HPDE6-E6E7 (cell line): ENCODE measurements at regions not wholly inside any gene's neighbourhood (a gene's known extent, or its start where the extent isn't known, plus 50 kb on each side); places are given as distances from the start of the nearest gene placed in this dataset.

ENCODE experiments used
- DNase-seq: peaks from one replicate; pipeline ENCODE4 v3.0.0; 2011; ENCODE audit warnings: missing footprints; ENCODE audit errors: extremely low spot score

GRCh38 chr13:32910530-32910929 lies 105.7 kb upstream of the KL start:
- DNase-seq = no peak

DNA sequence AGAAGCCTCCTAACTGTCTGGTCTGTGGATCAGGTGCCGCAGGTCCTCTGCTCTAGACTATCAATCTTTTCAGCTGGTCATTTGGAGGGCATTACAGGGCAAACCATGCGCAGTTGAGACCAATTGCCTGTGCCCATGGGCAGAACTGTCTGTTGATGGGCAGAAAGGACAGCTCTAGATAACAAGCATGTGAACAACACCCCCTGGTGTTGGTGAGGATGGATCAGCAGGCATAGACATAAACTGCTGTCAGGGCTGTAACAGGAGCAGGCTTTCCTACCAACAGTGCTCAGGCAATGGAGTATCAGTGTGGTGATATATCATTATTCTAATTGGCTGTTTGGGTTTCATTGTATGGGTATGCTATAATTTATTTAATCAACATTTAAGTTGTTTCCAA lies 104.7 kb upstream of the KL start:
- DNase-seq = peak; percentile 46

DNA sequence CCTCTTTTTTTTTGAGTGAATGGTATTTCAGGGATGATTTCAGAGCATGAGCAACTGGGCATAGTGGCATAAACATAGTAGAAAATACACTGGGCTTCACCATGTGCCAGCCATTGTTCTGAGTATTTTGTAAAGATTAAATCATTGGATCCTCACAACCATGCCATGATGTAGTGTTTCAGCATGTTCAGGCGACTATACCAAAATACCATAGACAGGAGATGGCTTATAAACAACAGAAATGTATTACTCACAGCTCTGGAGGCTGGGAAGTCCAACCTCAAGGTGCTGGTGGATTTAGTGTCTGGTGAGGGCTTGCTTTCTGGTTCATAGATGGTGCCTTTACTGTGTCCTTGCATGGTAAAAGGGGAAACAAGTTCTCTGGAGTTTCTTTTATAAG lies 101.5 kb upstream of the KL start:
- DNase-seq = no peak

DNA sequence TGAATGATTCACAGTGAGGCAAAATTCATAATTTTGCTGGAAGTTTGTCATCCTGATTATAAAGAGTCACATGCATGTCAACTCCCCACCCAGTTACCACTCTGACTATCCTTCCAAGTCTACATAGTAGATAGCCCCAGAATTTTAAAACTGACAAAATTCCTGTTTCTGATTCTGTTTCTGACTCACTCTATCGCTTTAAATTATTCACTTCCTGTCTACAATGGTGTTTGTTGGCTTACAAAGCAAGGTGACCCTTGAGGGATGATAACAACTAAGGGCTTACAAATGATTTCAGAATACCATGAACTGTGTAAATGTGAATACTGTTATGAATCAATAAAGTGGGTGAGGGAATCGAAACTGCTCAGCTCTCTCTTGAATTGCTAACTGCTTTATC lies 98.7 kb upstream of the KL start:
- no peak for DNase-seq

DNA sequence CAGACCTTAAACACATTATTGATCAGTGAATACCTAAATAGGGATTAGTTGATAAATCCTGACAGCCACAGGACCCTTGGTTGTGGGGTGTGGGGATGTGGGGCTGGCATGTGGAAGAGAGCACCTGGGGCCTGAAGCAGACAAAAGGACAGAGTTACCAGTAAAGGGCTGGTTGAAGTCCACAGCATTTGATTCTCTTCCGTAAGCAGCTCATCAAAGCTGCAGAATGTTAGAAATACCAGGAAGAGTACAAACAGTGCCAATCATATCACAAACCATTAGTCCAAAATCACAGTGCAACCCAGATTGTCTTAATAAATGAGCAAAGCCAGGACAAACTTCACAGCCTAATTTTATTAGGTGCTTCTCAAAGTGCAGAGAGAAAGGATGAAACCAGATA lies 92.5 kb upstream of the KL start:
- DNase-seq = no peak

GRCh38 chr13:32924886-32925285 lies 91.3 kb upstream of the KL start:
- DNase-seq = no peak

- no peak for DNase-seq
Observed at GRCh38 chr13:32925506-32925905, 90.7 kb upstream of the KL start.

GRCh38 chr13:32932376-32932775 lies 83.8 kb upstream of the KL start:
- no peak for DNase-seq

- DNase-seq = no peak
Observed at GRCh38 chr13:32936716-32937115, 79.5 kb upstream of the KL start.

DNA sequence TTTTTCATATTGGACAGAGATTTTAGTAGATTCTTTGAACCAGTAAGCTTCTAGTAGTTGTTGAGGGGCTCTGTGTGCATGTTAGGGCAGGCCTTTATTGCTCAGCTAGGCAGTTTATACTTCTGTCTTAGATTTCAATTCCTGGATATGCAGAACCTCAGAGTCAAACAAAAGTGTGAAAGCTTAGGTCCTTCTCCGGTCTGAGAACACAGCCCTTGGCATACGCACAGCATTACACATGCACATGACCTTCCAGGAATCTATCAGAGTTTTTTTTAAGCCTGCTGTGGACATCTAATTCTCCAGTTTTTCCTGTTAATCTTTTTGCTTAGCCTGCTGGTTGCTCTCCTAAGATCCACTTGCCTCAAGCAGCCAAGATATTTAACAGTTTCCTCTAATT lies 77.9 kb upstream of the KL start:
- DNase-seq = no peak

- no peak for DNase-seq
Observed at GRCh38 chr13:32938907-32939306, 77.3 kb upstream of the KL start.

GRCh38 chr13:32940601-32941000 lies 75.6 kb upstream of the KL start:
- DNase-seq = no peak

- DNase-seq = no peak
Observed at GRCh38 chr13:32941368-32941767, 74.9 kb upstream of the KL start.

- DNase-seq = no peak
Observed at GRCh38 chr13:32946558-32946957, 69.7 kb upstream of the KL start.

- no peak for DNase-seq
Observed at GRCh38 chr13:32947411-32948276, 68.6 kb upstream of the KL start.

DNA sequence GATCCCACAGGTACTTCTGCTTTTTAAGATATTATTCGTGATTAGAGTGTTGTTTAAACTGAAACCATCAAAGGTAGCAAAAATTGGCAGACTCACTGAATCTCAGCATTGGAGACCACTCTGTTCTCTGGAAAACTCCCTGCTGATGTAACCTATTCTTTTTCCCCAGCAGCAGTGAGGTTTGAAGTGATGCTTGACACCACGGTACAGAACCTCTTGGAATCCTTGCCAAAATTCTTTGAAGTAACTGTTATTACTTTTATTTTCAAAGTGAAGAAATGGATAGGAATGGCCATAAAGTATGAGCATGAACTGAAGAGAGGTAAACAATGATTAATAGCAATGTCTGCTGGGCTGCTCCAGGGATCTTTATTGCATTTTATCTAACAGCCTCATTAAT lies 66.4 kb upstream of the KL start:
- DNase-seq = no peak

- DNase-seq = no peak
Observed at GRCh38 chr13:32951580-32951979, 64.6 kb upstream of the KL start.

- no peak for DNase-seq
Observed at GRCh38 chr13:32955881-32956594, 60.2 kb upstream of the KL start.

- no peak for DNase-seq
Observed at GRCh38 chr13:32956595-32956933, 59.7 kb upstream of the KL start.

GRCh38 chr13:32960626-32961025 lies 55.6 kb upstream of the KL start:
- DNase-seq = no peak

GRCh38 chr13:32961724-32962123 lies 54.5 kb upstream of the KL start:
- no peak for DNase-seq

GRCh38 chr13:32962342-32962741 lies 53.9 kb upstream of the KL start:
- no peak for DNase-seq

- no peak for DNase-seq
Observed at GRCh38 chr13:32964987-32965386, 51.2 kb upstream of the KL start.
